ENCODE measurements at regions not wholly inside any gene's neighbourhood (a gene's known extent, or its start where the extent isn't known, plus 50 kb on each side); places are given as distances from the start of the nearest gene placed in this dataset.

DNA sequence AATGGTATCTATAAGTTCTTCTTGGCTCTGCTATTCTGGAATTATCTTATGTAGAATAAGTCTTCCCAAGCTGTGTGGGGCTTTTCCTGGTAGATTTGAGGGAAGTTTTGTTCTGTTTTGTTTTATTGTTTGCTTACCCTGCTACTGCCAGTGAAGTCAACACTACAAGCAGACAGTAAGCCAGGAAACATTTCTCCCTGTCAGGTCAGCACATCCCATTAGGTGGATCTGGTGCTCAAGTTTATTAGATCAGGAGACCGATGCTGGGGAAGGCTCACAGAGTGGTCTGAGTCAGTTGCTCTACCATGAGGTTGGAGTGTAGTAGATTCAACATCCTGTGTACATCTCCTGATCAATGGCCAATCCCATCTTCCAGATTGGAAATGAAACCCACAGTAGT, 79.1 kb downstream of the ADRB2 start:
- ATAC-seq, result no peak
- no peak for DNase-seq (ENCODE audit: low read depth in 1 of 2, low spot score in 1 of 2)
- WGBS (ENCODE audit: missing lambda C conversion rate), result 67% methylated on average over 1 of the region's 1 CpG
- TF ChIP-seq NR3C1 (IDR thresholded peaks at IDR 0.05) (no peak), JUN (IDR thresholded peaks at IDR 0.05) (no peak), NPAS2 (CRISPR knock-in tag; IDR thresholded peaks at IDR 0.05; ENCODE audit: borderline replicate concordance) (no peak), HES2 (IDR thresholded peaks at IDR 0.05) (no peak), RCOR1 (IDR thresholded peaks at IDR 0.05; ENCODE audit: low read depth, low read length) (no peak), ZFP36 (IDR thresholded peaks at IDR 0.05; ENCODE audit: borderline replicate concordance, partially characterized antibody) (no peak), EHF (CRISPR knock-in tag; IDR thresholded peaks at IDR 0.05) (no peak), GATA3 (IDR thresholded peaks at IDR 0.05; ENCODE audit: borderline replicate concordance) (no peak)
- no peak overlapping the region for H3K27ac ChIP-seq
- no peak overlapping the region for H3K4me2 ChIP-seq
- ChIA-PET CTCF (interaction anchor here (0.6 to 1.2 kb wide), 3 partner anchors 10 to 130 kb away, joined by 3 to 6 read pairs (median 3); no protein-coding TSS in a partner anchor), POLR2A (no interaction called here)
- H3K4me3 ChIP-seq, result no peak overlapping the region
- no peak for FAIRE-seq
- peaks cover 4% of the 10 kb centered on the region; the same call in 2 of the 3 replicates for H3K4me1 ChIP-seq
- H3K9me3 ChIP-seq, result no peaks in the 10 kb centered on the region

- Histone ChIP-seq H3K4me1 (peaks cover 10% of the 10 kb centered on the region; the same call in 2 of the 3 replicates), H3K4me2 (no peak overlapping the region), H3K9me3 (no peaks in the 10 kb centered on the region), H3K4me3 (no peak overlapping the region), H3K27ac (no peak overlapping the region)
- DNase-seq (ENCODE audit: low read depth in 1 of 2, low spot score in 1 of 2) (no peak), FAIRE-seq (no peak), ATAC-seq (no peak)
- POLR2A ChIA-PET, result no interaction called here
- TF ChIP-seq FOSL2 (IDR thresholded peaks at IDR 0.05) (no peak), FOSL2 (CRISPR knock-in tag; IDR thresholded peaks at IDR 0.05) (no peak), NFE2L2 (conservative IDR thresholded peaks at IDR 0.05; ENCODE audit: low read length) (no peak), ZNF302 (CRISPR knock-in tag; IDR thresholded peaks at IDR 0.05) (no peak), PBX3 (IDR thresholded peaks at IDR 0.05) (no peak), CBX8 (IDR thresholded peaks at IDR 0.05) (no peak), POLR2A (IDR thresholded peaks at IDR 0.05; ENCODE audit: low read length) (no peak), ESRRA (IDR thresholded peaks at IDR 0.05; ENCODE audit: borderline replicate concordance, low read length) (no peak), E2F6 (IDR thresholded peaks at IDR 0.05; ENCODE audit: borderline replicate concordance, low read depth) (no peak)
- 39% methylated on average over 3 of the region's 3 CpGs for WGBS (ENCODE audit: missing lambda C conversion rate)
- CTCF ChIA-PET, result interaction anchor here (1.2 kb wide), 1 partner anchor 129 kb away, joined by 6 read pairs; no protein-coding TSS in a partner anchor
Observed at GRCh38 chr5:148906968-148907367, 80.6 kb downstream of the ADRB2 start.

DNA sequence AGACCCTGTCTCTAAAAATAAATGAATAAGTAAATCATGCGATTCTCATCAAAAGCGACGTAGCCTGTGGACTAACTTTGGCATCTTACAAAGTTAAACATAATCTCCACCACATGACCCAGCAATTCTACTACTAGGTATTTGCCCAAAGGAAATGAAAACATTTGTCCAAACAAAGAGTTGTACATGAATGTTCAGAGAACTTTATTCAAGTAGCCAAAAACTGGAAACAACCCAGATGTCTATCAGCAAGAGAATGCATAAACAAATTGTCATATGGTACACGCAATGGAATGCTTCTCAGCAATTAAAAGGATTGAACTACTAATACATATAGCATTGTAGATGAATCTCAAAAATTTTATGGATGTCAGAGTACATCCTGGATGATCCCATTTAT, 82.6 kb downstream of the ADRB2 start:
- Histone ChIP-seq H3K27ac (no peak overlapping the region), H3K9me3 (no peaks in the 10 kb centered on the region), H3K4me1 (peaks cover 30% of the 10 kb centered on the region), H3K4me2 (no peak overlapping the region), H3K4me3 (no peak overlapping the region)
- FAIRE-seq (no peak), DNase-seq (ENCODE audit: low read depth in 1 of 2, low spot score in 1 of 2) (no peak), ATAC-seq (no peak)
- ChIA-PET CTCF (interaction anchor here (0.6 to 1.6 kb wide), 4 partner anchors 10 to 174 kb away, joined by 3 to 5 read pairs (median 4); no protein-coding TSS in a partner anchor), POLR2A (no interaction called here)
- WGBS (ENCODE audit: missing lambda C conversion rate), result 74% methylated on average over 4 of the region's 4 CpGs
- TF ChIP-seq RNF2 (IDR thresholded peaks at IDR 0.05; ENCODE audit: borderline replicate concordance, low read depth) (no peak), RARB (CRISPR knock-in tag; IDR thresholded peaks at IDR 0.05) (no peak), NFE2L2 (conservative IDR thresholded peaks at IDR 0.05; ENCODE audit: low read length) (no peak), HDAC2 (IDR thresholded peaks at IDR 0.05) (no peak), HES2 (IDR thresholded peaks at IDR 0.05) (no peak), MAX (IDR thresholded peaks at IDR 0.05) (no peak), FOSB (CRISPR knock-in tag; IDR thresholded peaks at IDR 0.05) (no peak)

Data from A549 (cell line).